A673 (cell line): ENCODE measurements at regions not wholly inside any gene's neighbourhood (a gene's known extent, or its start where the extent isn't known, plus 50 kb on each side); places are given as distances from the start of the nearest gene placed in this dataset.

ENCODE experiments used
- BruUV-seq: library from RNA; stranded (reverse); fragments of 400-500 nt; replicated peaks from 2 replicates; lab custom pipeline; 2021; lab: Mats Ljungman, UMichigan
- CTCF ChIA-PET: fragments of 300-600 bp; sonication (Branson Sonifier 250); formaldehyde crosslinking; loops from one replicate; lab custom pipeline; 2022; ENCODE audit warnings: antibody characterized with exemption; lab: Charles Lee
- POLR2A ChIA-PET: fragments of 300-600 bp; sonication (Branson Sonifier 250); formaldehyde crosslinking; loops from one replicate; lab custom pipeline; 2022; ENCODE audit warnings: antibody characterized with exemption; ENCODE audit not compliant: low non-redundant PET; lab: Charles Lee
- DNase-seq: peaks from one replicate; pipeline ENCODE4 v3.0.0-alpha.2; 2015; ENCODE audit warnings: low spot score
- H3K27ac ChIP-seq: fragments of 200-600 bp; sonication (generic); 2 replicates; pipeline ENCODE4 v1.5.1; 2016; ENCODE audit warnings: mixed run types, low read depth, mild to moderate bottlenecking, mixed read lengths, antibody characterized with exemption, low read length; ENCODE audit not compliant: poor library complexity, severe bottlenecking
- H3K27me3 ChIP-seq: fragments of 200-600 bp; sonication (generic); replicated peaks from 2 replicates; pipeline ENCODE4 v1.6.1; 2017; ENCODE audit warnings: mixed run types, low read depth, mild to moderate bottlenecking, mixed read lengths, antibody characterized with exemption, low read length; ENCODE audit not compliant: insufficient read depth, poor library complexity
- H3K36me3 ChIP-seq: fragments of 200-600 bp; sonication (generic); 2 replicates; pipeline ENCODE4 v1.6.1; 2016; ENCODE audit warnings: mixed run types, mild to moderate bottlenecking, mixed read lengths, antibody characterized with exemption, low read length; ENCODE audit not compliant: insufficient read depth, poor library complexity, severe bottlenecking
- H3K4me1 ChIP-seq: fragments of 200-600 bp; sonication (generic); 2 replicates; pipeline ENCODE4 v1.6.1; 2017; ENCODE audit warnings: mixed run types, mild to moderate bottlenecking, mixed read lengths, antibody characterized with exemption, low read length; ENCODE audit not compliant: insufficient read depth, poor library complexity, severe bottlenecking
- H3K4me3 ChIP-seq: fragments of 200-600 bp; sonication (generic); 2 replicates; pipeline ENCODE4 v1.5.1; 2016; ENCODE audit warnings: low read depth, mixed run types, mild to moderate bottlenecking, mixed read lengths, low read length; ENCODE audit not compliant: poor library complexity, severe bottlenecking
- H3K9me3 ChIP-seq: fragments of 200-600 bp; sonication (generic); 2 replicates; pipeline ENCODE4 v1.6.1; 2016; ENCODE audit warnings: mixed run types, low read depth, mild to moderate bottlenecking, mixed read lengths, antibody characterized with exemption, low read length; ENCODE audit not compliant: poor library complexity, severe bottlenecking
- CTCF ChIP-seq: fragments of 300-800, 200-600 bp; sonication (generic); conservative IDR thresholded peaks from 2 replicates; pipeline ENCODE4 v1.5.1; 2017; ENCODE audit warnings: low read depth, mild to moderate bottlenecking, antibody characterized with exemption, low read length, moderate library complexity, mixed read lengths
- EZH2 ChIP-seq: fragments of 200-600 bp; sonication (generic); IDR thresholded peaks from 2 replicates; pipeline ENCODE4 v1.6.1; 2017; ENCODE audit warnings: borderline replicate concordance, low read depth, mild to moderate bottlenecking, mixed read lengths, antibody characterized with exemption, low read length; ENCODE audit not compliant: poor library complexity, severe bottlenecking
- intact Hi-C: fragments of 100-400 bp; cut with micrococcal nuclease; formaldehyde crosslinking; loops from one replicate; pipeline ENCODE4 v1.10.0; 2022; ENCODE audit not compliant: unreplicated experiment

GRCh38 chr3:184505076-184505878 lies 56.3 kb upstream of the EPHB3 start:
- Histone ChIP-seq H3K4me3 (no peak overlapping the region), H3K27ac (no peak overlapping the region), H3K9me3 (no peaks in the 10 kb centered on the region), H3K36me3 (no peaks in the 10 kb centered on the region), H3K4me1 (no peaks in the 10 kb centered on the region), H3K27me3 (peaks cover 61% of the 10 kb centered on the region)
- ChIA-PET POLR2A (no interaction called here), CTCF (interaction anchor here (0.6 kb wide), 1 partner anchor 8 kb away, joined by 5 read pairs; no protein-coding TSS in a partner anchor)
- intact Hi-C loops, result no loop called here
- DNase-seq, result no peak
- no peak for TF ChIP-seq EZH2
- no peak for TF ChIP-seq CTCF
- no TSS peak for BruUV-seq

- ChIA-PET POLR2A (no interaction called here), CTCF (no interaction called here)
- Histone ChIP-seq H3K4me1 (no peaks in the 10 kb centered on the region), H3K27ac (no peak overlapping the region), H3K27me3 (peaks cover 74% of the 10 kb centered on the region), H3K36me3 (no peaks in the 10 kb centered on the region), H3K4me3 (no peak overlapping the region), H3K9me3 (no peaks in the 10 kb centered on the region)
- TF ChIP-seq CTCF (no peak), EZH2 (no peak)
- BruUV-seq, result no TSS peak
- no peak for DNase-seq
- intact Hi-C loops, result no loop called here
These were observed 55.0 kb upstream of the EPHB3 start for GRCh38 chr3:184506561-184506991.

- no peaks in the 10 kb centered on the region for H3K4me1 ChIP-seq
- no peaks in the 10 kb centered on the region for H3K36me3 ChIP-seq
- peaks cover 84% of the 10 kb centered on the region for H3K27me3 ChIP-seq
- H3K9me3 ChIP-seq, result no peaks in the 10 kb centered on the region
- TF ChIP-seq EZH2, result no peak
- no peak for TF ChIP-seq CTCF
- intact Hi-C loops, result no loop called here
- BruUV-seq, result no TSS peak
- H3K4me3 ChIP-seq, result no peak overlapping the region
- POLR2A ChIA-PET, result no interaction called here
- DNase-seq, result no peak
- H3K27ac ChIP-seq, result no peak overlapping the region
- CTCF ChIA-PET, result no interaction called here
These were observed 52.6 kb upstream of the EPHB3 start for GRCh38 chr3:184508938-184509337.
